GM23338 (cell line): ENCODE measurements at regions not wholly inside any gene's neighbourhood (a gene's known extent, or its start where the extent isn't known, plus 50 kb on each side); places are given as distances from the start of the nearest gene placed in this dataset.

Experiments used
- ATAC-seq: fragments of 200-7000 bp; cut with Tn5 transposase; 3 replicates; pipeline ENCODE4 v1.9.1; 2020
- DNase-seq: peaks from one replicate; pipeline ENCODE4 v3.0.0-alpha.2; 2015; ENCODE audit warnings: low spot score
- H2AFZ ChIP-seq: fragments of 200-600 bp; sonication (generic); 2 replicates; pipeline ENCODE4 v1.8.0; 2016; ENCODE audit warnings: antibody characterized with exemption, mild to moderate bottlenecking, moderate library complexity
- H3F3A ChIP-seq: fragments of 200-600 bp; sonication (generic); replicated peaks from 2 replicates; pipeline ENCODE4 v1.8.0; 2017; ENCODE audit warnings: antibody characterized with exemption, mixed run types, low read depth
- H3K27ac ChIP-seq: fragments of 200-600 bp; sonication (generic); 2 replicates; pipeline ENCODE4 v1.6.1; 2016; ENCODE audit warnings: low read depth
- H3K27me3 ChIP-seq: fragments of 200-600 bp; sonication (generic); 2 replicates; pipeline ENCODE4 v1.8.0; 2016; ENCODE audit warnings: mild to moderate bottlenecking, mixed run types, moderate library complexity; ENCODE audit not compliant: insufficient read depth
- H3K36me3 ChIP-seq: fragments of 200-600 bp; sonication (generic); 2 replicates; pipeline ENCODE4 v1.8.0; 2016; ENCODE audit warnings: mild to moderate bottlenecking; ENCODE audit not compliant: insufficient read depth
- H3K4me1 ChIP-seq: fragments of 200-600 bp; sonication (generic); 2 replicates; pipeline ENCODE4 v1.8.0; 2016; ENCODE audit warnings: mild to moderate bottlenecking, moderate library complexity; ENCODE audit not compliant: insufficient read depth
- H3K4me2 ChIP-seq: fragments of 200-600 bp; sonication (generic); 2 replicates; pipeline ENCODE4 v1.7.1; 2017; ENCODE audit warnings: mixed run types
- H3K4me3 ChIP-seq: fragments of 200-600 bp; sonication (generic); 2 replicates; pipeline ENCODE4 v1.6.1; 2016; ENCODE audit warnings: mixed run types
- H3K79me2 ChIP-seq: fragments of 200-600 bp; sonication (generic); replicated peaks from 2 replicates; pipeline ENCODE4 v1.8.0; 2017; ENCODE audit warnings: mild to moderate bottlenecking; ENCODE audit not compliant: insufficient read depth
- H3K9me2 ChIP-seq: fragments of 200-600 bp; sonication (generic); 2 replicates; pipeline ENCODE4 v1.8.0; 2017; ENCODE audit not compliant: insufficient read depth
- H4K20me1 ChIP-seq: fragments of 200-600 bp; sonication (generic); replicated peaks from 2 replicates; pipeline ENCODE4 v1.8.0; 2017; ENCODE audit warnings: mild to moderate bottlenecking; ENCODE audit not compliant: insufficient read depth
- H3K27ac Mint-ChIP-seq: 2 replicates; pipeline ENCODE4 v1.8.0; 2020; ENCODE audit warnings: inconsistent platforms, mild to moderate bottlenecking, moderate library complexity, mixed read lengths
- H3K27me3 Mint-ChIP-seq: 3 replicates; pipeline ENCODE4 v1.8.0; 2022; ENCODE audit warnings: low read depth, mild to moderate bottlenecking, moderate library complexity, mixed read lengths, inconsistent platforms; ENCODE audit not compliant: insufficient read depth, poor library complexity
- H3K36me3 Mint-ChIP-seq: 3 replicates; pipeline ENCODE4 v1.8.0; 2021; ENCODE audit warnings: low read depth, mild to moderate bottlenecking, inconsistent platforms, moderate library complexity, mixed read lengths
- H3K4me1 Mint-ChIP-seq: 3 replicates; pipeline ENCODE4 v1.8.0; 2020; ENCODE audit warnings: mild to moderate bottlenecking, inconsistent platforms, mixed read lengths
- H3K4me3 Mint-ChIP-seq: 3 replicates; pipeline ENCODE4 v1.8.0; 2021; ENCODE audit warnings: moderate library complexity, mild to moderate bottlenecking, inconsistent platforms, mixed read lengths
- H3K9me3 Mint-ChIP-seq: 3 replicates; pipeline ENCODE4 v1.8.0; 2020; ENCODE audit warnings: moderate library complexity, mild to moderate bottlenecking, inconsistent platforms, mixed read lengths
- CREB1 ChIP-seq: fragments of 250-450 bp; sonication (Bioruptor Pico); IDR thresholded peaks from 2 replicates; pipeline ENCODE4 v1.5.0; 2020; ENCODE audit warnings: low read depth, mild to moderate bottlenecking, moderate library complexity
- CTCF ChIP-seq, 2 experiments: fragments of 200-600 bp in 1 of 2; sonication (generic) in 1 of 2; conservative IDR thresholded peaks; 2 replicates each; pipeline versions ENCODE4 v1.5.1 to v1.6.1; 2016 to 2017; ENCODE audit warnings: antibody characterized with exemption in 2 of 2, low read depth in 2 of 2, mild to moderate bottlenecking in 2 of 2, moderate library complexity in 1 of 2
- EZH2 ChIP-seq: fragments of 200-600 bp; sonication (generic); IDR thresholded peaks from one replicate; pipeline ENCODE4 v1.8.0; 2017; ENCODE audit warnings: antibody characterized with exemption, mild to moderate bottlenecking, low read depth; ENCODE audit not compliant: unreplicated experiment
- EZH2phosphoT487 ChIP-seq: fragments of 200-600 bp; sonication (generic); IDR thresholded peaks from one replicate; pipeline ENCODE4 v1.8.1; 2018; ENCODE audit warnings: antibody characterized with exemption; ENCODE audit not compliant: unreplicated experiment
- JUNB ChIP-seq: IDR thresholded peaks from one replicate; pipeline ENCODE4 v1.6.1; 2016; ENCODE audit warnings: antibody characterized with exemption; ENCODE audit not compliant: unreplicated experiment
- NANOG ChIP-seq: IDR thresholded peaks from 2 replicates; pipeline ENCODE4 v1.6.1; 2016; ENCODE audit warnings: antibody characterized with exemption, borderline replicate concordance
- POLR2AphosphoS5 ChIP-seq: IDR thresholded peaks from 2 replicates; pipeline ENCODE4 v1.6.1; 2016; ENCODE audit warnings: antibody characterized with exemption, low read depth
- STAT1 ChIP-seq: IDR thresholded peaks from one replicate; pipeline ENCODE4 v1.6.1; 2016; ENCODE audit warnings: antibody characterized with exemption; ENCODE audit not compliant: unreplicated experiment
- ZNF114 ChIP-seq: fragments of 250-450 bp; sonication (Bioruptor Pico); IDR thresholded peaks from 2 replicates; pipeline ENCODE4 v1.5.0; 2020; ENCODE audit warnings: mild to moderate bottlenecking, moderate library complexity
- TF ChIP-seq, protein P1 (sequence below): IDR thresholded peaks from one replicate; pipeline ENCODE4 v1.6.1; 2018; ENCODE audit warnings: antibody characterized with exemption; ENCODE audit not compliant: unreplicated experiment

DNA sequence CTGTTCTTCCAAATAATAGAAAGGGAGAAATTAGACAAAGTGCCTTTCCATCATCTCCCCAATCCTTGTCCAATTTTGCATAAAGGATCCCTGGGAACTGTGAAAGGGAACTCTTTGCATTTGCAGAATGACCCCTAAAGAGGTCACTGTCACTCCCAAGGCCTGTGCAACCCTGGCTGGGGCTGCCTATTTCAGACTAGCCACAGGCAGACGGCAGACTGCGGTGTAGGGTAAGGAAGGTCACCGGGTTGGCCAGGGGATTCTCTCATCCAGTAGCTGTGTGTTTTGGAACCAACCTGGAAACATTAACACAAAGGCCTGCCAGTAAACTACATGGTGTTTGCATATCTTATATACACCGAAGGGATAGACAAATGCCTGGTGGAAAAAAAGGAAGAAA is 818.7 kb downstream of the BCL11A start (continued):
- no peak for TF ChIP-seq CTCF (conservative IDR thresholded peaks at IDR 0.05; ENCODE audit: low read depth in 2 of 2)

- peak overlapping the region; percentile 47; the same call in 1 of the 2 replicates for H2AFZ ChIP-seq
- H3K27me3 ChIP-seq, result no peaks in the 10 kb centered on the region
- H3K4me1 Mint-ChIP-seq, result peaks cover 12% of the 10 kb centered on the region
- H3K4me2 ChIP-seq, result no peak overlapping the region
- no peak for ATAC-seq
- no peak overlapping the region for H3K4me3 ChIP-seq
- no peaks in the 10 kb centered on the region for H3K9me3 Mint-ChIP-seq
- no peaks in the 10 kb centered on the region for H3K27me3 Mint-ChIP-seq
- no peaks in the 10 kb centered on the region for H3K36me3 ChIP-seq
- no peak overlapping the region for H3K27ac ChIP-seq
- H3F3A ChIP-seq, result no peaks in the 10 kb centered on the region
- no peak overlapping the region; the same call in 1 of the 2 replicates for H3K27ac Mint-ChIP-seq
- DNase-seq, result no peak
- TF ChIP-seq CTCF (conservative IDR thresholded peaks at IDR 0.05; ENCODE audit: low read depth in 2 of 2) (0 out of 4 replicates have a peak, but pooled peaks of 1 of the 2 experiments have one; percentile 10), NANOG (no peak), ZNF114 (CRISPR knock-in tag) (no peak), JUNB (no peak)
- H3K9me2 ChIP-seq, result peaks cover 3% of the 10 kb centered on the region; the same call in 1 of the 2 replicates
- no peaks in the 10 kb centered on the region for H3K79me2 ChIP-seq
- no peaks in the 10 kb centered on the region for H4K20me1 ChIP-seq
- no peaks in the 10 kb centered on the region for H3K4me1 ChIP-seq
- H3K4me3 Mint-ChIP-seq, result no peak overlapping the region
- no peaks in the 10 kb centered on the region for H3K36me3 Mint-ChIP-seq
Measured at GRCh38 chr2:59733970-59734369, 819.5 kb downstream of the BCL11A start.

GRCh38 chr2:59733567-59733930 is 819.9 kb downstream of the BCL11A start:
- no peaks in the 10 kb centered on the region for H3K36me3 ChIP-seq
- Mint-ChIP-seq H3K27ac (no peak overlapping the region; the same call in 1 of the 2 replicates), H3K4me1 (peaks cover 12% of the 10 kb centered on the region), H3K27me3 (no peaks in the 10 kb centered on the region), H3K36me3 (no peaks in the 10 kb centered on the region), H3K4me3 (no peak overlapping the region), H3K9me3 (no peaks in the 10 kb centered on the region)
- no peaks in the 10 kb centered on the region for H3K4me1 ChIP-seq
- H3K4me2 ChIP-seq, result no peak overlapping the region
- H3K27ac ChIP-seq, result no peak overlapping the region
- H4K20me1 ChIP-seq, result peaks cover 2% of the 10 kb centered on the region; the same call in 1 of the 2 replicates
- ATAC-seq (no peak), DNase-seq (no peak)
- no peaks in the 10 kb centered on the region for H3K79me2 ChIP-seq
- no peaks in the 10 kb centered on the region for H3F3A ChIP-seq
- no peaks in the 10 kb centered on the region for H3K27me3 ChIP-seq
- peaks cover 3% of the 10 kb centered on the region; the same call in 1 of the 2 replicates for H3K9me2 ChIP-seq
- H3K4me3 ChIP-seq, result no peak overlapping the region
- H2AFZ ChIP-seq, result peak overlapping the region; percentile 96
- TF ChIP-seq CTCF (conservative IDR thresholded peaks at IDR 0.05; ENCODE audit: low read depth in 2 of 2) (no peak), EZH2phosphoT487 (no peak), ZNF114 (CRISPR knock-in tag) (no peak), POLR2AphosphoS5 (no peak), EZH2 (no peak), CREB1 (no peak), STAT1 (no peak)
- TF ChIP-seq, protein P1, sequence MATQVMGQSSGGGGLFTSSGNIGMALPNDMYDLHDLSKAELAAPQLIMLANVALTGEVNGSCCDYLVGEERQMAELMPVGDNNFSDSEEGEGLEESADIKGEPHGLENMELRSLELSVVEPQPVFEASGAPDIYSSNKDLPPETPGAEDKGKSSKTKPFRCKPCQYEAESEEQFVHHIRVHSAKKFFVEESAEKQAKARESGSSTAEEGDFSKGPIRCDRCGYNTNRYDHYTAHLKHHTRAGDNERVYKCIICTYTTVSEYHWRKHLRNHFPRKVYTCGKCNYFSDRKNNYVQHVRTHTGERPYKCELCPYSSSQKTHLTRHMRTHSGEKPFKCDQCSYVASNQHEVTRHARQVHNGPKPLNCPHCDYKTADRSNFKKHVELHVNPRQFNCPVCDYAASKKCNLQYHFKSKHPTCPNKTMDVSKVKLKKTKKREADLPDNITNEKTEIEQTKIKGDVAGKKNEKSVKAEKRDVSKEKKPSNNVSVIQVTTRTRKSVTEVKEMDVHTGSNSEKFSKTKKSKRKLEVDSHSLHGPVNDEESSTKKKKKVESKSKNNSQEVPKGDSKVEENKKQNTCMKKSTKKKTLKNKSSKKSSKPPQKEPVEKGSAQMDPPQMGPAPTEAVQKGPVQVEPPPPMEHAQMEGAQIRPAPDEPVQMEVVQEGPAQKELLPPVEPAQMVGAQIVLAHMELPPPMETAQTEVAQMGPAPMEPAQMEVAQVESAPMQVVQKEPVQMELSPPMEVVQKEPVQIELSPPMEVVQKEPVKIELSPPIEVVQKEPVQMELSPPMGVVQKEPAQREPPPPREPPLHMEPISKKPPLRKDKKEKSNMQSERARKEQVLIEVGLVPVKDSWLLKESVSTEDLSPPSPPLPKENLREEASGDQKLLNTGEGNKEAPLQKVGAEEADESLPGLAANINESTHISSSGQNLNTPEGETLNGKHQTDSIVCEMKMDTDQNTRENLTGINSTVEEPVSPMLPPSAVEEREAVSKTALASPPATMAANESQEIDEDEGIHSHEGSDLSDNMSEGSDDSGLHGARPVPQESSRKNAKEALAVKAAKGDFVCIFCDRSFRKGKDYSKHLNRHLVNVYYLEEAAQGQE, result no peak
